RPMI7951 (cell line): ENCODE measurements at regions not wholly inside any gene's neighbourhood (a gene's known extent, or its start where the extent isn't known, plus 50 kb on each side); places are given as distances from the start of the nearest gene placed in this dataset.
"Not testable (repeated sequence)": the region's sequence is repeated elsewhere in the genome, so short reads cannot be mapped to it uniquely, and the experiment has no call there.

Experiments
- DNase-seq: peaks from one replicate; pipeline ENCODE4 v3.0.0-alpha.2; 2012; ENCODE audit warnings: low read depth

DNA sequence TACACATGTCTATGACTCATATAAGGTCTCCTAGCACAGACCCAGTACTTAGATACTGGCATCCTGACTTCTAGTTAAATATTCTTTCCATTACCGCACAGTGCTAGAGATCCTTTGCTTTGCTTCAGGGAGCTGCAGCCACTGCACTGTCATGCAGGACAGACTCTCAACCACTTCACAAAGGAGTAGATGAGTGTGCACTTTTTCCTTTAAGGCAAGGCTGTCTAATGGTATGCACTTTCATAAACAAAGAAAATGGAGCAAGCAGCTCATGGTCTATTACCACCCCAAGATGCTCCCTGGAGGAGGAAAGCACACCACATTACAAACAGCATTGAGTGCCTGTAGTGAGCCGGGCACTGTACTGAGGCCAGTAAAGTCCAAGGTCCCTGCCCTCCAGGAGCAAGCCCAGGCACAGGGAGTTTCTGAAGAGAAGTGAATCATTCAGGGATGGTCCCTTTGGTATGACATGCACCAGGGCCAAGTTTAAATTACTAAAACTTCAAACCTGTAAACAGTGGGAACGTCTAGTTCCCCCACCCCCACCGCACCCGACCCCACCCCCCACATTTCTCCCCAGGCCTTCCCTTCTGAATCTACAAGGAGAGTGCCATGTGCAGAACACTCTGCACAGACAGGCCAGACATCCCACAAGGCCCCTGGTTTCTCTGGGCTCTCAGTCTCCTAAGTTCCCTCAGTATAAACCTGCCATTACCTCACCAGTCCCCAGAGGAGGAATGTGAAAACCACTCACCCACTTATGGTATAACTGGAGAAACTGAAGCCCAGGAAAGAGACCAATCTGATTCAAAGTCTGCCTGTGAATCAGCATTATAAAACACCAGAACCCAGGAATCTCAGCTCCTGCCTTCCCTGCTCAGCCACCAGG, 107.8 kb upstream of the BCL6 start:
- peak; percentile 13 for DNase-seq

- DNase-seq, result no peak
Measured at GRCh38 chr3:187855131-187855530, 109.9 kb upstream of the BCL6 start.

GRCh38 chr3:187856555-187856954, 111.3 kb upstream of the BCL6 start:
- DNase-seq, result no peak

DNA sequence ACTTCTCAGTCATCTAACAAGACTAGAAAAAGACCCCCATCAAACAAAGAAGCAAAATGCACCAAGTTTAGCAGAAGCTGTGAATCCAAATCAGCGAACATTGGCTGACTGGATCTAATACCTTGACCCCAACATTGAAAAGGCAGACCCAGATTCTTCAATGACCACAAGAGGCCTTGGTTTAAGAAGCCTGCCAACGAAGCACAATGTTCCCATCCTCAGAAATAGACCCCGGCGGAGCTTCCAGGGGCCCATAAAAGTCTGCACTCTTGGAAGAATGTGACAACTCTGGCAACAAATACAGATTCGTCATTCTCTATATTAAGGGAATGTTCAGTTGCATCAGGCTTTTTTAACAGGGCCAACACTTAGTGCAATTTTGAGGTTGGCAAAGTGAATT, 112.8 kb upstream of the BCL6 start:
- no peak for DNase-seq

DNA sequence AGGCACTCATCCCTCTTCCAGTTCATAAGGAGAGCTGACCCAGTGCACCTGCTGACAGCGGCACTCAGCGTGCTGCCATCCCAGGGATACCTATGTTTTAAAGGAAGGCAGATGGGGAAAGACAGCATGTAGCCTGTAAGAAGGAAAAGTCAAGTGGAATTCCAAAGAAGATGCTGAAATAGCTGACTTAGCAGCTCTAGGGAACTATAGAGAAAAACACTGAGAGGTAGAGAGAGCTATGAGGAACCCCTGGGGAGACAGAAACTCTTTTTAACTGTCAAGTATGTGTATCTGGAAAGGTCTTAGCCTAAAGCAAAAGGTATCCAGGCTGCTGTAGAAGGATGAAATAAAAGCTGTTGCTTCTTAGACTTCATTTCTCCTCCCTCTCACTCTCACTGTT, 113.4 kb upstream of the BCL6 start:
- DNase-seq, result no peak

DNA sequence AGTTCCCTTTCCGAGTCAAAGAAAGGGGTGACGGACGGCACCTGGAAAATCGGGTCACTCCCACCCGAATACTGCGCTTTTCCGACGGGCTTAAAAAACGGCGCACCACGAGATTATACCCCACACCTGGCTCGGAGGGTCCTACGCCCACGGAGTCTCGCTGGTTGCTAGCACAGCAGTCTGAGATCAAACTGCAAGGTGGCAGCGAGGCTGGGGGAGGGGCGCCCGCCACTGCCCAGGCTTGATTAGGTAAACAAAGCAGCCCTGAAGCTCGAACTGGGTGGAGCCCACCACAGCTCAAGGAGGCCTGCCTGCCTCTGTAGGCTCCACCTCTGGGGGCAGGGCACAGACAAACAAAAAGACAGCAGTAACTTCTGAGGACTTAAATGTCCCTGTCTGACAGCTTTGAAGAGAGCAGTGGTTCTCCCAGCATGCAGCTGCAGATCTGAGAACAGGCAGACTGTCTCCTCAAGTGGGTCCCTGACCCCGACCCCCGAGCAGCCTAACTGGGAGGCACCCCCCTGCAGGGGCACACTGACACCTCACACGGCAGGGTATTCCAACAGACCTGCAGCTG, 117.5 kb upstream of the BCL6 start:
- DNase-seq, result not testable (repeated sequence)

- no peak for DNase-seq
Measured at GRCh38 chr3:187870360-187871203, 125.3 kb upstream of the BCL6 start.

- no peak for DNase-seq
Measured at GRCh38 chr3:187871204-187871591, 125.9 kb upstream of the BCL6 start.

GRCh38 chr3:187871848-187872247, 126.6 kb upstream of the BCL6 start:
- no peak for DNase-seq

DNA sequence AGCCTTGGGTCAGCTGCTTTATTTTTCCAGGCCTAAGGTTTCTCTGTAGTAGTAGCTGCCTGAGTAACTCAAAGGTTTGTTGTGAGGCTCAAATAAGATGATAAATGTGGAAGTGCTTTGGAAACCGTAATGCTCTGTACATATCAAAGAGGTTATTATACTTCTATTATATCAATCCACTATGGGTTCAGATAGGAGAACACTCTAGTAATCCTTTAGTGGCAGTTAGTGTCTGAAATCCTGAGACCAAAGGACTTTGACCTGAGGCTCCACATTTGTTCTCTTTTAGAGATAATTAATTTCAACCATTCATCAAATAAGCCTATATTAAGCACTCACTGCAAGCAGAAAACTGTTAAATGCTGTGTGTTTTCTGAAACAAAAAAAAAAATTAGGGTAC, 128.6 kb upstream of the BCL6 start:
- no peak for DNase-seq

- no peak for DNase-seq
Measured at GRCh38 chr3:187875863-187876262, 130.6 kb upstream of the BCL6 start.

GRCh38 chr3:187878772-187879518, 133.7 kb upstream of the BCL6 start:
- peak; percentile 55 for DNase-seq

DNA sequence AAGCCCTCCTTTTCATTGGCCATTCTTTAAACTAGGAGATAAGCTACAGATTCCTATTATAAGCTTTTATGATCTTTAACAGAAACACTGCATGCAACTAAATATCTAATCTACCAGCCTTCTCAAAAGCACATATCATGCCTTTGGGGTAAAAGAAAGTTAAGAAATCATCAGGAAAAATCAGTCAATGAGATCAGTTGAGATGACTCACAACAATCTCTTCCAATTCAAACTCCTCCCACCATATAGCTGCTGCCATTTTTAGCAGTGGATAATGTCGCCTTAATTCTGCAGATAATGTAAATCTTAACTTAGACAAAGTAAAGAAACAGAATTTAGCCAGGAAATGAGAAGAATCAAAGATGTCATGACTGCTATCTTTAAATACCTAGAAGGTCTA, 135.2 kb upstream of the BCL6 start:
- DNase-seq, result peak; percentile 46

GRCh38 chr3:187880851-187881250, 135.6 kb upstream of the BCL6 start:
- DNase-seq, result no peak

GRCh38 chr3:187888701-187889100, 143.4 kb upstream of the BCL6 start:
- DNase-seq, result no peak

- no peak for DNase-seq
Measured at GRCh38 chr3:187889106-187889505, 143.8 kb upstream of the BCL6 start.

DNA sequence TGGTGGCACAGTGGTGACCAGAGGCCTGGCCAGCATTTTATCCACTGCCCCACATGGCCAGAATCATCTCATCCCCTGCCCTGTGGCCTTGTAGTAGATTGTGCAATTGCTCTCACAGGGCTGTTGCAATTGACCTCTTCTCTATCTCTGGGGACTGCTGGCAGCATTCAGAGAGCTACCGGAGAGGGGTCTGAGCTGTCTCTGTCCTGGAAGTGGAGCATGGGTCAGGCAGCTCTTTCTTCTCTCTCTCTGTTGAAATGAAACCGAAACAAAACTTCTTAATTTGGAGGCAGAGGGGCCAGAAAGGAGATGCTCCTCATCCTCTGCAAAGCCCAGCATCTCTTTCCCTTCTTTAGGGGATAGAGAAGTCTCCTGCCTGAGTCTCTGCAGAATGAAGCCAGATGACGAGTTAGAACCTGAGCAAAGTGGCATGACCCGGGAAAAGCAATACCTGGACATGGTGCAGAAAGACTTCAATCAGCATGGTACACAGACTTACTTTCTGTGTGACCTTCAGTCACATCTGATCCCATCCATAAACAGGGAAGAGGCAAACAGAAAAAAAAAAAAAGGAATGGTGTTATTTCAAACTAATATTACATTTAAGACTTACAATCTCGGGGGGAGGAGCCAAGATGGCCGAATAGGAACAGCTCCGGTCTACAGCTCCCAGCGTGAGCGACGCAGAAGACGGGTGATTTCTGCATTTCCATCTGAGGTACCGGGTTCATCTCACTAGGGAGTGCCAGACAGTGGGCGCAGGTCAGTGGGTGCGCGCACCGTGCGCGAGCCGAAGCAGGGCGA, 144.5 kb upstream of the BCL6 start:
- no peak for DNase-seq

DNA sequence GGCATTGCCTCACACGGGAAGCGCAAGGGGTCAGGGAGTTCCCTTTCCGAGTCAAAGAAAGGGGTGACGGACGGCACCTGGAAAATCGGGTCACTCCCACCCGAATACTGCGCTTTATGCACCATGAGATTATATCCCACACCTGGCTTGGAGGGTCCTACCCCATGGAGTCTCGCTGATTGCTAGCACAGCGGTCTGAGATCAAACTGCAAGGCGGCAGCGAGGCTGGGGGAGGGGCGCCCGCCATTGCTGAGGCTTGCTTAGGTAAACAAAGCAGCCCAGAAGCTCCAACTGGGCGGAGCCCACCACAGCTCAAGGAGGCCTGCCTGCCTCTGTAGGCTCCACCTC, 145.1 kb upstream of the BCL6 start:
- not testable (repeated sequence) for DNase-seq

- no peak for DNase-seq
Measured at GRCh38 chr3:187896646-187897045, 151.4 kb upstream of the BCL6 start.

DNA sequence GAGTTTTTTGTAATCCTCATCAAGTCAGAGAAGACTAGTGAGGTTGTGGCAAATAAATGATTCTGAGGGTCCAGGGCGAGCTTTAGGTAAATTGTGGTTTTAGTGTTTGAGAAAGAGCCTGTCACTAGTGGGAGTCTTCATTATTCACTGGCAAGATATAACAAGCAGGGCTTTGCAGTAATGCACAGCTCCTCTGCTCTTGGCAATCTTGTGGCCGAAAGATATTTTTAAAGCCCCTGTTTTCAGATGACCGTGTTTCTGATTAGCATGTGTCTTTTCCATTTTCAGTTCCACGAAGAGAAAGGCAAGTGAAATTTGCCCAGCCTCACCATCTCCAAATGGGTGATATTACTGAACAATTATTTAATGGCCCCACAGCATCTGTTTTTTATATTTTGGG, 154.0 kb upstream of the BCL6 start:
- DNase-seq, result no peak
